ENCODE measurements at regions not wholly inside any gene's neighbourhood (a gene's known extent, or its start where the extent isn't known, plus 50 kb on each side); places are given as distances from the start of the nearest gene placed in this dataset.

GRCh38 chr17:72502371-72503341, 381.8 kb downstream of the SOX9 start:
- H3K4me3 ChIP-seq, result no peak overlapping the region
- no peak for FAIRE-seq
- POLR2A ChIA-PET, result no interaction called here

GRCh38 chr17:72503556-72503955, 382.7 kb downstream of the SOX9 start:
- Histone ChIP-seq H3K4me2 (peak overlapping the region; percentile 60), H3K27ac (peak overlapping the region; percentile 63 to 81), H3K4me1 (peaks cover 55% of the 10 kb centered on the region), H3K4me3 (no peak overlapping the region), H3K9me3 (no peaks in the 10 kb centered on the region)
- WGBS (ENCODE audit: missing lambda C conversion rate), result 91% methylated on average over 6 of the region's 6 CpGs
- ChIA-PET POLR2A (no interaction called here), CTCF (interaction anchor here (0.7 to 1.9 kb wide), 5 partner anchors 11 to 114 kb away, joined by 3 to 7 read pairs (median 3); no protein-coding TSS in a partner anchor)
- DNase-seq (ENCODE audit: low read depth in 1 of 2, low spot score in 1 of 2) (no peak), ATAC-seq (no peak), FAIRE-seq (no peak)
- TF ChIP-seq POLR2AphosphoS2 (conservative IDR thresholded peaks at IDR 0.05; ENCODE audit: low read length) (no peak), KDM1A (IDR thresholded peaks at IDR 0.05; ENCODE audit: low read depth) (peak; percentile 59; the same call in 1 of the 2 replicates)

More at GRCh38 chr17:72502371-72503341, 381.8 kb downstream of the SOX9 start:
- CTCF ChIA-PET, result interaction anchor here (0.5 to 1.9 kb wide), 4 partner anchors 13 to 86 kb away, joined by 3 to 7 read pairs (median 5); no protein-coding TSS in a partner anchor
- H3K4me1 ChIP-seq, result peaks cover 50% of the 10 kb centered on the region
- TF ChIP-seq MAX (IDR thresholded peaks at IDR 0.05), result 0 out of 2 replicates have a peak, but pooled peaks have one; percentile 33
- TF ChIP-seq EHMT2 (IDR thresholded peaks at IDR 0.05; ENCODE audit: low read depth), result no peak
- TF ChIP-seq CEBPB (IDR thresholded peaks at IDR 0.05), result peak; percentile 59 to 61; a peak in 3 of 4 replicates
- no peak for TF ChIP-seq KDM5A (IDR thresholded peaks at IDR 0.05)
- peak in 1 of 2 experiments; percentile 62 for DNase-seq (ENCODE audit: low read depth in 1 of 2, low spot score in 1 of 2)
- ATAC-seq, result peak; percentile 51 to 67
- 52% methylated on average over 19 of the region's 19 CpGs for WGBS (ENCODE audit: missing lambda C conversion rate)
- no peaks in the 10 kb centered on the region for H3K9me3 ChIP-seq
- H3K4me2 ChIP-seq, result peak overlapping the region; percentile 60
- peak overlapping the region; percentile 63 to 81 for H3K27ac ChIP-seq

GRCh38 chr17:72504783-72505182, 384.0 kb downstream of the SOX9 start:
- 95% methylated on average over 4 of the region's 4 CpGs for WGBS (ENCODE audit: missing lambda C conversion rate)

More at GRCh38 chr17:72504783-72505182, 384.0 kb downstream of the SOX9 start:
- no peak for FAIRE-seq
- H3K27ac ChIP-seq, result no peak overlapping the region
- ChIA-PET POLR2A (interaction anchor here (0.6 kb wide), 2 partner anchors 49 to 113 kb away, joined by 5 to 7 read pairs; no protein-coding TSS in a partner anchor), CTCF (interaction anchor here (0.6 to 1.4 kb wide), 3 partner anchors 12 to 1031 kb away, joined by 3 read pairs; no protein-coding TSS in a partner anchor)
- H3K4me2 ChIP-seq, result no peak overlapping the region
- TF ChIP-seq NR3C1 (IDR thresholded peaks at IDR 0.05), result no peak
- no peak for TF ChIP-seq CBX8 (IDR thresholded peaks at IDR 0.05)
- no peak for TF ChIP-seq KDM1A (IDR thresholded peaks at IDR 0.05; ENCODE audit: low read depth)
- no peak for TF ChIP-seq ELK1 (IDR thresholded peaks at IDR 0.05; ENCODE audit: low read depth, low read length)
- TF ChIP-seq REST (IDR thresholded peaks at IDR 0.05), result no peak
- TF ChIP-seq MAZ (IDR thresholded peaks at IDR 0.05; ENCODE audit: borderline replicate concordance, low read depth, low read length), result no peak
- no peak for TF ChIP-seq SREBF2 (IDR thresholded peaks at IDR 0.05)
- TF ChIP-seq RARB (CRISPR knock-in tag; IDR thresholded peaks at IDR 0.05), result no peak
- TF ChIP-seq FOSL2 (IDR thresholded peaks at IDR 0.05), result no peak
- no peak for TF ChIP-seq FOSL2 (CRISPR knock-in tag; IDR thresholded peaks at IDR 0.05)
- no peak for TF ChIP-seq POLR2AphosphoS2 (conservative IDR thresholded peaks at IDR 0.05; ENCODE audit: low read length)
- no peak for TF ChIP-seq MAFK (IDR thresholded peaks at IDR 0.05; ENCODE audit: partially characterized antibody)
- no peak for TF ChIP-seq SMC3 (IDR thresholded peaks at IDR 0.05)
- no peak for TF ChIP-seq HOXB5 (CRISPR knock-in tag; IDR thresholded peaks at IDR 0.05)
- no peak for TF ChIP-seq E2F6 (IDR thresholded peaks at IDR 0.05; ENCODE audit: borderline replicate concordance, low read depth)
- TF ChIP-seq HOXA7 (CRISPR knock-in tag; IDR thresholded peaks at IDR 0.05), result no peak
- TF ChIP-seq FOSB (CRISPR knock-in tag; IDR thresholded peaks at IDR 0.05), result no peak
- TF ChIP-seq RAD21 (conservative IDR thresholded peaks at IDR 0.05 in 1 of 2, IDR thresholded peaks at IDR 0.05 in 1 of 2), result no peak
- no peak for TF ChIP-seq HES2 (IDR thresholded peaks at IDR 0.05)
- no peak for TF ChIP-seq TP53 (CRISPR knock-in tag; IDR thresholded peaks at IDR 0.05)
- no peak for TF ChIP-seq CEBPB (IDR thresholded peaks at IDR 0.05)
- DNase-seq (ENCODE audit: low read depth in 1 of 2, low spot score in 1 of 2), result no peak
- peaks cover 53% of the 10 kb centered on the region for H3K4me1 ChIP-seq
- ATAC-seq, result no peak
- H3K9me3 ChIP-seq, result no peaks in the 10 kb centered on the region
- no peak overlapping the region for H3K4me3 ChIP-seq
